ENCODE measurements at regions not wholly inside any gene's neighbourhood (a gene's known extent, or its start where the extent isn't known, plus 50 kb on each side); places are given as distances from the start of the nearest gene placed in this dataset.

- no peak overlapping the region for H2BK15ac ChIP-seq (ENCODE audit: low read length)
- DNase-seq (ENCODE audit: low read depth in 1 of 2, low spot score in 2 of 2) (no peak), FAIRE-seq (no peak)
- H3K79me2 ChIP-seq (ENCODE audit: control insufficient read depth in 1 of 2, insufficient read depth in 2 of 2, low read length in 2 of 2) = no peaks in the 10 kb centered on the region
- CTCF ChIA-PET (ENCODE audit: partially characterized antibody) = no interaction called here
- no peak overlapping the region for H3K56ac ChIP-seq (replicated peaks; ENCODE audit: insufficient read length, low read depth, low read length)
- H4K5ac ChIP-seq (ENCODE audit: insufficient read length, low read depth, low read length) = no peak overlapping the region
- H2AK5ac ChIP-seq (ENCODE audit: low read depth, low read length) = no peak overlapping the region
- H3K79me1 ChIP-seq (ENCODE audit: low read depth, low read length) = no peaks in the 10 kb centered on the region
- H3K23me2 ChIP-seq (ENCODE audit: low read depth, low read length) = no peaks in the 10 kb centered on the region
- H3K14ac ChIP-seq (ENCODE audit: insufficient read length) = no peak overlapping the region
- no peak for TF ChIP-seq SP2 (IDR thresholded peaks at IDR 0.05; ENCODE audit: low read length)
- no peak for TF ChIP-seq CTCF (IDR thresholded peaks at IDR 0.05; ENCODE audit: control extremely low read depth in 1 of 3, insufficient read depth in 1 of 3, low read depth in 1 of 3, low read length in 3 of 3)
- TF ChIP-seq E2F6 (IDR thresholded peaks at IDR 0.05) = no peak
- no peak for TF ChIP-seq POLR2AphosphoS5 (IDR thresholded peaks at IDR 0.05; ENCODE audit: low read depth, low read length)
- no peak overlapping the region for H3K23ac ChIP-seq (ENCODE audit: insufficient read length)
- H3K9ac ChIP-seq (replicated peaks in 1 of 4; ENCODE audit: extremely low read depth in 1 of 4, low read depth in 3 of 4, low read length in 3 of 4) = no peak overlapping the region
- no peaks in the 10 kb centered on the region for H3K27me3 ChIP-seq (replicated peaks in 1 of 4; ENCODE audit: control insufficient read depth in 3 of 4, extremely low read depth in 1 of 4, insufficient read depth in 3 of 4, low read length in 3 of 4)
- H3K4me2 ChIP-seq (ENCODE audit: insufficient read depth in 1 of 2, low read depth in 2 of 2, low read length in 2 of 2) = no peak overlapping the region
- POLR2A ChIA-PET (ENCODE audit: partially characterized antibody) = no interaction called here
- no peak overlapping the region for H3K18ac ChIP-seq (ENCODE audit: extremely low read depth, low read length)
- no peaks in the 10 kb centered on the region for H3K4me1 ChIP-seq (replicated peaks in 1 of 4; ENCODE audit: control insufficient read depth in 3 of 4, insufficient read depth in 4 of 4, low read length in 3 of 4)
- H2BK20ac ChIP-seq (ENCODE audit: low read length) = no peak overlapping the region
- no peak overlapping the region for H2BK12ac ChIP-seq (ENCODE audit: low read depth, low read length)
- no peak overlapping the region for H2BK5ac ChIP-seq (ENCODE audit: low read depth, low read length)
- no peaks in the 10 kb centered on the region for H3K36me3 ChIP-seq (ENCODE audit: control insufficient read depth in 2 of 4, insufficient read depth in 4 of 4, low read length in 3 of 4)
- no peaks in the 10 kb centered on the region for H4K20me1 ChIP-seq (replicated peaks in 1 of 2; ENCODE audit: control insufficient read depth in 1 of 2, insufficient read depth in 2 of 2, low read length in 2 of 2)
- H3K27ac ChIP-seq (ENCODE audit: low read depth, low read length) = no peak overlapping the region
- no peak overlapping the region for H3K4ac ChIP-seq (replicated peaks; ENCODE audit: insufficient read length, low read depth, low read length)
- H3K4me3 ChIP-seq (ENCODE audit: extremely low read depth in 1 of 4, insufficient read depth in 2 of 4, low read depth in 3 of 4, low read length in 4 of 4) = no peak overlapping the region
- H2AFZ ChIP-seq (ENCODE audit: low read length) = no peak overlapping the region
- peaks cover 2 to 5% of the 10 kb centered on the region in 2 experiments; a peak in 1 of 4 replicates for H3K9me3 ChIP-seq (ENCODE audit: insufficient read depth in 2 of 2, low read depth in 1 of 2, low read length in 1 of 2)
- no peak overlapping the region for H4K8ac ChIP-seq (ENCODE audit: extremely low read depth, insufficient read depth, low read length)
- 85% methylated on average over 2 of the region's 2 CpGs; no CpG with 5 or more reads in 1 of the 2 experiments for WGBS, 2 experiments (ENCODE audit: extremely low coverage in 1 of 2, insufficient coverage in 1 of 2, insufficient read length in 1 of 2, insufficient replicate concordance in 2 of 2, low coverage in 1 of 2, low lambda C conversion rate in 2 of 2, missing lambda C conversion rate in 1 of 2)
- H4K91ac ChIP-seq (replicated peaks; ENCODE audit: insufficient read length, low read length) = no peak overlapping the region
- no peak overlapping the region for H2BK120ac ChIP-seq (replicated peaks; ENCODE audit: low read depth, low read length)
Measured at GRCh38 chr5:53792338-53792737, 231.9 kb downstream of the NDUFS4 start.
